OCI-LY1 (cell line): ENCODE measurements at regions not wholly inside any gene's neighbourhood (a gene's known extent, or its start where the extent isn't known, plus 50 kb on each side); places are given as distances from the start of the nearest gene placed in this dataset.

Experiments
- CTCF ChIP-seq: fragments of 200-600 bp; sonication (generic), shearing (Covaris generic); IDR thresholded peaks from 2 replicates; pipeline ENCODE4 v1.5.1; 2017; ENCODE audit warnings: mild to moderate bottlenecking, antibody characterized with exemption, low read length, moderate library complexity, mixed read lengths
- EZH2 ChIP-seq: fragments of 200-600 bp; sonication (generic), shearing (Covaris generic); IDR thresholded peaks from 2 replicates; pipeline ENCODE4 v1.8.0; 2017; ENCODE audit warnings: borderline replicate concordance, mixed run types, mild to moderate bottlenecking, antibody characterized with exemption, low read length, moderate library complexity, mixed read lengths

DNA sequence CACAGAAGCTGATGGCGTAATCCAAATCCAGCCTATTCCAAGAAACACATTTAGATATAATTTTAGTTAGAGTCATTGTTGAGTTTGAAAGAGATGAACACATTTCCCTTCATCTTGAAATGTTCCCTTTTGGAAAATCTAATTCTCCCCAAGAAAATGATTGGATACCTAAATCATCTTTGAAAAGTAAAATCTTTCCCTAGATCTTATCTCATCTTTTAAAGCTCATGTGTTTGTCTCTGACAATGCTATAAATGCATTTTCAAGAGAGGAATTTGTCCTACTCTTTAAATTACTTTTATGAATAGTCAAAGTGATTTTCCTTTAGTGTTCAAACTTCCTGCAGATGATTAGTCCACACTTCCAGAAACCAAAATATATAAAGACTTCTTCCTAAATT, 82.6 kb upstream of the CNTN6 start:
- TF ChIP-seq EZH2 = no peak
- TF ChIP-seq CTCF = no peak
